KOPT-K1 (cell line): ENCODE measurements at regions not wholly inside any gene's neighbourhood (a gene's known extent, or its start where the extent isn't known, plus 50 kb on each side); places are given as distances from the start of the nearest gene placed in this dataset.

Source experiments
- H3K27ac ChIP-seq: fragments of 200-600 bp; sonication (generic); 2 replicates; pipeline ENCODE4 v1.5.1; 2016; ENCODE audit warnings: antibody characterized with exemption, mild to moderate bottlenecking, low read depth, low read length; ENCODE audit not compliant: poor library complexity, severe bottlenecking
- H3K36me3 ChIP-seq: fragments of 200-600 bp; sonication (generic); 2 replicates; pipeline ENCODE4 v1.5.1; 2017; ENCODE audit warnings: antibody characterized with exemption, mild to moderate bottlenecking, low read length, moderate library complexity; ENCODE audit not compliant: insufficient read depth
- H3K9me3 ChIP-seq: fragments of 200-600 bp; sonication (generic); 2 replicates; pipeline ENCODE4 v1.5.1; 2017; ENCODE audit warnings: antibody characterized with exemption, low read length, mild to moderate bottlenecking; ENCODE audit not compliant: insufficient read depth, poor library complexity, severe bottlenecking

GRCh38 chr1:106458866-106459265, 597.6 kb upstream of the PRMT6 start:
- no peak overlapping the region for H3K27ac ChIP-seq
- no peaks in the 10 kb centered on the region for H3K36me3 ChIP-seq
- no peaks in the 10 kb centered on the region for H3K9me3 ChIP-seq

GRCh38 chr1:106459418-106459817, 597.1 kb upstream of the PRMT6 start:
- no peaks in the 10 kb centered on the region for H3K9me3 ChIP-seq
- no peaks in the 10 kb centered on the region for H3K36me3 ChIP-seq
- no peak overlapping the region for H3K27ac ChIP-seq

- no peaks in the 10 kb centered on the region for H3K36me3 ChIP-seq
- no peak overlapping the region for H3K27ac ChIP-seq
- H3K9me3 ChIP-seq, result no peaks in the 10 kb centered on the region
Measured at GRCh38 chr1:106465666-106466065, 590.8 kb upstream of the PRMT6 start.

- no peaks in the 10 kb centered on the region for H3K36me3 ChIP-seq
- H3K9me3 ChIP-seq, result no peaks in the 10 kb centered on the region
- H3K27ac ChIP-seq, result no peak overlapping the region
Measured at GRCh38 chr1:106480629-106481028, 575.8 kb upstream of the PRMT6 start.

GRCh38 chr1:106492880-106493279, 563.6 kb upstream of the PRMT6 start:
- no peaks in the 10 kb centered on the region for H3K36me3 ChIP-seq
- no peak overlapping the region for H3K27ac ChIP-seq
- H3K9me3 ChIP-seq, result no peaks in the 10 kb centered on the region

- Histone ChIP-seq H3K36me3 (no peaks in the 10 kb centered on the region), H3K9me3 (no peaks in the 10 kb centered on the region)
Measured at GRCh38 chr1:106494646-106495045, 561.8 kb upstream of the PRMT6 start.

GRCh38 chr1:106498238-106498637, 558.2 kb upstream of the PRMT6 start:
- Histone ChIP-seq H3K36me3 (no peaks in the 10 kb centered on the region), H3K27ac (no peak overlapping the region), H3K9me3 (no peaks in the 10 kb centered on the region)

More at GRCh38 chr1:106494646-106495045, 561.8 kb upstream of the PRMT6 start:
- no peak overlapping the region for H3K27ac ChIP-seq

GRCh38 chr1:106502659-106503058, 553.8 kb upstream of the PRMT6 start:
- no peaks in the 10 kb centered on the region for H3K36me3 ChIP-seq
- H3K9me3 ChIP-seq, result no peaks in the 10 kb centered on the region
- H3K27ac ChIP-seq, result no peak overlapping the region

GRCh38 chr1:106515375-106515774, 541.1 kb upstream of the PRMT6 start:
- Histone ChIP-seq H3K9me3 (no peaks in the 10 kb centered on the region), H3K36me3 (no peaks in the 10 kb centered on the region), H3K27ac (no peak overlapping the region)

- no peaks in the 10 kb centered on the region for H3K36me3 ChIP-seq
- H3K9me3 ChIP-seq, result no peaks in the 10 kb centered on the region
- no peak overlapping the region for H3K27ac ChIP-seq
Measured at GRCh38 chr1:106517224-106517623, 539.2 kb upstream of the PRMT6 start.

GRCh38 chr1:106523497-106523896, 533.0 kb upstream of the PRMT6 start:
- Histone ChIP-seq H3K9me3 (no peaks in the 10 kb centered on the region), H3K27ac (no peak overlapping the region), H3K36me3 (no peaks in the 10 kb centered on the region)

- Histone ChIP-seq H3K9me3 (no peaks in the 10 kb centered on the region), H3K36me3 (no peaks in the 10 kb centered on the region), H3K27ac (no peak overlapping the region)
Measured at GRCh38 chr1:106524631-106525030, 531.8 kb upstream of the PRMT6 start.

- Histone ChIP-seq H3K27ac (no peak overlapping the region), H3K36me3 (no peaks in the 10 kb centered on the region), H3K9me3 (no peaks in the 10 kb centered on the region)
Measured at GRCh38 chr1:106526650-106527049, 529.8 kb upstream of the PRMT6 start.

- Histone ChIP-seq H3K27ac (no peak overlapping the region), H3K36me3 (no peaks in the 10 kb centered on the region), H3K9me3 (no peaks in the 10 kb centered on the region)
Measured at GRCh38 chr1:106534612-106535011, 521.9 kb upstream of the PRMT6 start.

GRCh38 chr1:106536741-106537140, 519.7 kb upstream of the PRMT6 start:
- no peaks in the 10 kb centered on the region for H3K36me3 ChIP-seq
- H3K27ac ChIP-seq, result no peak overlapping the region
- no peaks in the 10 kb centered on the region for H3K9me3 ChIP-seq

- no peak overlapping the region for H3K27ac ChIP-seq
- no peaks in the 10 kb centered on the region for H3K36me3 ChIP-seq
- no peaks in the 10 kb centered on the region for H3K9me3 ChIP-seq
Measured at GRCh38 chr1:106548726-106549125, 507.7 kb upstream of the PRMT6 start.

- Histone ChIP-seq H3K9me3 (no peaks in the 10 kb centered on the region), H3K27ac (no peak overlapping the region), H3K36me3 (no peaks in the 10 kb centered on the region)
Measured at GRCh38 chr1:106554294-106554693, 502.2 kb upstream of the PRMT6 start.
